DMS153 (cell line): ENCODE measurements at regions not wholly inside any gene's neighbourhood (a gene's known extent, or its start where the extent isn't known, plus 50 kb on each side); places are given as distances from the start of the nearest gene placed in this dataset.
"Not testable (repeated sequence)": the region's sequence is repeated elsewhere in the genome, so short reads cannot be mapped to it uniquely, and the experiment has no call there.

ENCODE experiments used
- DNase-seq: peaks from one replicate; lab custom pipeline; 2025; lab: John Stamatoyannopoulos, UW

DNA sequence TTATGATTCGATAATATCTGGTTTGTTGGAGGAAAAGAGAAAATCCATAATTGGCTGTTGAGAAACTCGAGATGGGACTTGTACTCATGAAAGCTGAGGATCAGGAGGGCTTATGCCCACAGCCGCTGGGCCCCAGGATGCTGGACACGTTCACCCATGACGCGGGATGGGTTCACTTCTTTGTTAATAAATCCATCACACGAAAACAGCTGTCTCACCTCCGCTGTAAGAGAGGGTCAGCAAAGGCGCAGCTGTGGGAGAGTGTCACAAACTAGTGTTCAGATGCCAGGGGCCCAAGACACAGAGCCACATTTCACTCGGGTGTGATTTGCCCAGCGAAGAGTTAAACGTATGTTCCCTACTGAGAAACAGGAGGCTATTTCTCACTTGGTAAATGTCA, 315.1 kb downstream of the THBS2 start:
- no peak for DNase-seq

DNA sequence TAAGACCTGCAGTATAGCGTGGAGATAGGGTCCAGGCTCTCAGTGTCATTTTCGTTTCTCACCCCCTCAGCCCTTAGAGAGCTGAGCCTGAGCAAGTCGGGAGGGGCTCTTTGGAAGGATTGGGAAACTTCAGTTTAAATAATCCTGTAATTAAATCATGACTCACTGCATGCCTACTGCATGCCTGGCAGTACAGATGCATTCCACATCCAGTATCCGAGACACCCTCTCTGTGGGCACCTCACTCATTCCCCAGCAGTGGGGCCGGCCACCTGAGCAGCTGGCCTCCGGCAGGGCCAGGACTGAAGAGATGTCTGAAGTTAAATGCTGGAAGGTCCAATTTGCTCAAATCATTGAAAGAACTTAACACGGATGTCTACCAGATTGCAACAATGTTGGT, 316.6 kb downstream of the THBS2 start:
- DNase-seq: no peak

DNA sequence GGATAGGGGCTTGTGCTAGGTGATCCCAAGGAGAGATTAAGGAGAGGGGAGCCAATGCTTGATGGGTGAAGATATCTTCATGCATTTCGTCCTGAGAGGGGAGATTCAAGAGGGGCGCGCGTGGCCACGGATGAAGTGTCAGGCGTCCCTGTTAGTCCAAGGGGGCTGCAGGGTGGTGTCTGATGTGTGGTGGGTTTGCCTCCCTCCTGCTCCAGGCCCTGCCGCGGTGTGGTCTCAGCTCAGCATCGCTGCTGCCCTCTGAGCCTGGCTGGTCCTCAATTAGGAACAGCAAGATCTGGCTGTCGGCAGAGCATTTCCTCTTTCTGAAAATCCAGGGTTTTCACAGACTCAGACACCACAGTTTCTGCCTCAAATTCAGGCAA, 318.0 kb downstream of the THBS2 start:
- no peak for DNase-seq

DNA sequence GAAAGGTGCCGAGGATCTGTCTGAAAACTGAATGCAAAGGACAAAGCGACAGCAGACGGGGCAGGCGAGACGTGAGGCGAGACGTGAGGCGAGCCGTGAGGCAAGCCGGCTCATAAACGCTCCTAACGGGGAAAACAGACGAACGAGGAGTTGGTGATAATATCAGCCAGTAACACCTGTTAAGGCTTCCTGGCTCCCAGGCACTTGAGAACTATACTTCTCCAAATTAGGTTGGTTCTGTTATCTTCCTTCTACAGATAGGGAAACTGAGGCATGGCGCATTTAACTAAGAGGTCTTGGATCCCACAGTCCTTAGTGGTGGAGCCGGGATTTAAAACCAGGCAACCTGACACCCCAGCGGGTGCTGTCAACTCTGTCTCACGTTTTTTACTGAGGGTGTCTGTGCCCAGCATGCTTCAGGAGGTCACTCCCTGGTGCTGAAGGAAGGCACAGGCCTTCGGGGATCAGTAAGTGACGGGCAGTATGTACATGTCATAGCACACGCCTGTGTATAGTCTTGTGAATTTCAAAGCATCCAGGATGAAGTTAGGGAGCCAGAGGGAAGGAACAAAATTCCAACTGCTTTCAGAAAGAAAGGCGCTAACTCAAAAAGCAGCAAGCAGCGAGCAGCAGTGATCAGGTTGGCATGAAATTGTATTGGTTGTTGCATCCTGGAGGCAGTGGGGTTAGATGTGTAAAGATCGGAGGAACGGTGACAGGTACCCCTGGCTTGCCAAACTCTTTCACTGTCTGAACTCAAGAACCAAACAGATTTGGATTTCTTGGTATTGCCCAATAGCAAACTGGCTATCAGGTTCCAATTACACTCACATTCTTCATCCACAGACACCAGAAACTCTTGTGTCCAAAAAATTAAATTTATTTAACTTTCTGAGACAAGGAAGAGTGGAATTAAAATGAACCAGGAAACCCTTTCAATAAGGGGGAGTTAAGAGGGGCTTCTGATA, 318.7 kb downstream of the THBS2 start:
- DNase-seq: no peak

DNA sequence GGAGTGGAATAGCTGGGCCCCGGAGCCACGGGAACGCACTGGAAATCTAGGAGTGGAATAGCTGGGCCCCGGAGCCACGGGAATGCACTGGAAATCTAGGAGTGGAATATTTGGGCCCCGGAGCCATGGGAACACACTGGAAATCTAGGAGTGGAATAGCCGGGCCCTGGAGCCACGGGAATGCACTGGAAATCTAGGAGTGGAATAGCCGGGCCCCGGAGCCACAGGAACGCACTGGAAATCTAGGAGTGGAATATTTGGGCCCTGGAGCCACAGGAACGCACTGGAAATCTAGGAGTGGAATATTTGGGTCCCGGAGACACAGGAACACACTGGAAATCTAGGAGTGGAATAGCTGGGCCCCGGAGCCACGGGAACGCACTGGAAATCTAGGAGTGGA, 321.5 kb downstream of the THBS2 start:
- not testable (repeated sequence) for DNase-seq

DNA sequence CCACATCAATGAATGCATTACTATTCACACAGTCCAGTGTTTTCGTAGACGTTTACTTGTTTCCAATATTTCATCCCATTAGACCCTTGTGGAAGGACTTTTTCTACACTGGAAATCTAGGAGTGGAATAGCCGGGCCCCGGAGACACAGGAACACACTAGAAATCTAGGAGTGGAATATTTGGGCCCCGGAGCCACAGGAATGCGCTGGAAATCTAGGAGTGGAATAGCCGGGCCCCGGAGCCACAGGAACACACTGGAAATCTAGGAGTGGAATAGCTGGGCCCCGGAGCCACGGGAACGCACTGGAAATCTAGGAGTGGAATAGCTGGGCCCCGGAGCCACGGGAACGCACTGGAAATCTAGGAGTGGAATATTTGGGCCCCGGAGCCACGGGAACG, 322.6 kb downstream of the THBS2 start:
- DNase-seq: not testable (repeated sequence)

DNA sequence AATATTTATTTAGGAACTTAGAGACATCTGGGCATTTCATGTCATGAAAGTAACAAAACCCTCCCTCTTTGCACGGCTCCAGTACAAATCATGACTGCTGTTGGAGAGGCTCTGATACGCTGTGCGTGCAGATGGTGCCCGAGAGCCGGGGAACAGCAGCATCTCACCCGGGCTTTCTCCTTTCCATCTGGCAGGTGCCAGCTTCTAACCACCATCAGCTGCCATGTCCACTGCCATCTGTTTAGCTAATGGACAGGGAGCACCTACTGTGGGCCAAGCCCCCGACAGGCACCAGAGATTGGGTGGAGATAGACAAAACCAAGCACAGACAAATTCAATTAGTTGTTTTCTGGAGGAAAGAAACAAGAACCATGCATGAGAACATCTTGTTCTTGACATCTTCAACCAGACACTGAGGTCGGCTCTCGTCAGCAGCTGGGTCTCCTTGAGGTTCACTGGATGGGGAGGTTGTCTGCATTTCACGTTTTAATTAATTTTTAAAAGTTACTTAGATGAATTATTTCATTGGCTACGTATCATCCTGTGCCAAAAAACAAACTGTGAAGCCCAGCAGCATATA, 323.7 kb downstream of the THBS2 start:
- DNase-seq: no peak

DNA sequence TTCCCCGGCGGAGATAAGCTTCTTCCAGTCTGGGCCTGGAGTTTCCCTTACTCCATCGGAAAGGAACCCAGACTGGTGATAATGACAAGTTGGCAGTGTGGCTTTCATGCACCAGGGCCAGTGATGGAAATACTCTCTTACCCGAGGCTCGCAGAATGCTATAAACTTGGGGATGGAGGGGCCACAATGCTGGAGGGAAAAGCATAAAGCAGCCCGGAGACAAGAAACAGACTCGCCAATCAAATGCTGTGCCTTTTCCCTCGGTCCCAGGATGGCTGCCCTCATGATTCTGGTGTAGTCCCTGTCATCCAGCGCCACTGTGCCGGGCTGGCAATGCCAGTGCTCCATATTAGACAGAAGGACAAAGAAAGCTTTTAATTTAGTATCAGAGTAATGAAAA, 325.6 kb downstream of the THBS2 start:
- no peak for DNase-seq

DNA sequence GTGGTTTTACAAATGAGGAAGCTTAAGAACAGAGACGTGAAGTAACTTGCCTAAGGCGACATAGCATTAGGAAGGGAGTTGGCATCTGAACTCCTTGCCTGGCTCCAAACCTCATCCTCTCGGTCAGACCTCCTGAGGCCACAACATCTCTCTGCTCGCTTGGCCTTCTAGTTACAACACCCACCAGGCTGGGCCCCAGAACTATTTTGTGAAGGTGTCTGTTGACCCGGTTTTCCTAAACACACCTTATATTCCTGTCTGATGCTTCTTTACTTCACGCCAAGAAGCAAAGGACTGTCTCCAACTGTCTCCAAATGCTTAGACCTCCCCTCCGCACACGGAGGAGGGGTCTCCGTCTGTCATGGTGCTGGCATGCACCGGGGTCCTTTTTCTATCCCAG, 326.6 kb downstream of the THBS2 start:
- no peak for DNase-seq

DNA sequence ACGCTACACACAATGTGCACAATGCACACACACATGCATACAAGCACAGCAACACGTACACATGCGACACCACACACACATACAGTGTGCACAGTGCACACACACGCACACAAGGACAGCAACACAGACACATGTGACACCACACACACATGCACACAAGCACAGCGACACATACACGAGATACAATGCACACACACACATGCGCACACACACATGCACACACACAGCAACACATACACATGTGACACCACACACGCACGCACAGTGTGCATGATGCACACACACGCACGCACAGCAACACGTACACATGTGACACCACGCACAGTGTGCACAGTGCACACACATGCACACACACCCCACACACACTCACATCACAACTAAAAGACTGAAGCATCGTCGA, 327.3 kb downstream of the THBS2 start:
- DNase-seq: no peak

DNA sequence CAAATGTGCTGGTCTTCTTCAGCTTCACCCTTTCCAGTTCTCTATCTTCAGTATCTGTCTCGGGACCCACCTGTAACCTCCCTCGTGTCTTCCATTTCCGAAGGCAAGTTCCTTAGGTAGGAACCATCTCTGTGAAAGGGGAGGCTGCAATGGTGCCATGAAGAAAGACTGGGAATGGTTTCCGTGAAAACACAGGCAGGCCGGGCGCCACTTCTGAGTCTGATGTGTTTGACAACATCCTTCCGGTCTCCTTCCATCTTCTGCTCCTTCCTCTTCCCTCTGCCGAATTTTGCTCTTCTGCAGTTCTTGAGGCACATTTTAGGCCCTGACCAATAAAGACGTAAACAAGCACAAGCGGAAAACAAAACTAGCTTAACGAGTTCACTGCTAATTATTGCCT, 328.0 kb downstream of the THBS2 start:
- DNase-seq: no peak

DNA sequence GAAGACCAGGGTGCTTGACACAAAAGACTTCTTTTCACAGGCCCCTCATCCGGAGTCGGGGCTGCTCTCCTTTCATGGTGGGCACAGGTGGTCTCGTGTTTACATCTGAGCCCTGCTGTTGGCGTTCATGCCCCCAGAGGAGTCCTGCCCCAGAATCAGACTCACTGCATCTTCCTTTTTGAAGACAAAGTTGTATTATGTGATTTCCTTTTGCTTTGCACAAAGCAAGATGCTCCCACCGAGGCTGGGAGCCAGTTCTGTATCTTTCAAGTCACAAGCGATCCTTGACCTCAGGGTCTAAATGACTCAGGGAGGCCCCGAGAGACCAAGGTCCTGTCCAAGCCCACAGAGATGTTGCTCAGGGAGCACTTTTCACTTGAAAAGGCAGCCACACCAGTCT, 330.5 kb downstream of the THBS2 start:
- no peak for DNase-seq

DNA sequence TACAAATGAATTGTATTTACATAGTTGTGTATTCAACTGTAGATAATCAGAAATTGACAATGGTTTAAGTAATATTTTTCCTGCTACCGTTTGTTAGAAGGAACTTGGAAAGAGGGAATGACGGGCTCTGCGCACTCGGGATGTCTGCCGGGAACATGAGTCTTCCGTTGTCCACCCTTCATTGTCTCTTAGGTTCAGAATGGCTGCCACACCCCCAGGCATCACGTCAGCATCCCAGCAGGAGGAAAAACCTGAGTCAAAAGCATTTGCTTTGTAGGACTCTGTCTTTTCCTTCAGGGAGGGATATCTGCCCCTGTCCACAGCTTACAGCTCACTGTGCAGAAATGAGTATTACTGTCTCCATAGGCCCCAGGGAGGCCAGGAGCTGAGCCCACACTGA, 331.2 kb downstream of the THBS2 start:
- no peak for DNase-seq

DNA sequence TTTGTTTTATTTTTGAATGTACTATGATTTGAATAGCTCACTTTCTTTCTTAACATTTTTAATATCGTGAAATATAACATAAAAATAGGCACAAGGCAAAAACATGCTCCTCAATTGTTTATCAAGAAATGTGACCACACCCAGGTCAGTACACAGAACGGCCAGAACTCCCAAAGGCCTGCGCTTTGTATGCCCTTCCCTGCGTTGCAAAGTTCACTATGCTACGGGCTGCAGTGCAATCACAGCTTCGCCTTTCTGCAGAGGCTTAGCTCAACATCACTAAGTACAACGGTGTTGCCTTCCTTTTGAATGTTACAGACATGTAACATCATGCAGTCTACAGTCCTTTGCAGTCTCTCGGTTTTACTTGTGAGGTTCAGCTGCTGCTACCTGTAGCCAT, 333.4 kb downstream of the THBS2 start:
- DNase-seq: no peak

DNA sequence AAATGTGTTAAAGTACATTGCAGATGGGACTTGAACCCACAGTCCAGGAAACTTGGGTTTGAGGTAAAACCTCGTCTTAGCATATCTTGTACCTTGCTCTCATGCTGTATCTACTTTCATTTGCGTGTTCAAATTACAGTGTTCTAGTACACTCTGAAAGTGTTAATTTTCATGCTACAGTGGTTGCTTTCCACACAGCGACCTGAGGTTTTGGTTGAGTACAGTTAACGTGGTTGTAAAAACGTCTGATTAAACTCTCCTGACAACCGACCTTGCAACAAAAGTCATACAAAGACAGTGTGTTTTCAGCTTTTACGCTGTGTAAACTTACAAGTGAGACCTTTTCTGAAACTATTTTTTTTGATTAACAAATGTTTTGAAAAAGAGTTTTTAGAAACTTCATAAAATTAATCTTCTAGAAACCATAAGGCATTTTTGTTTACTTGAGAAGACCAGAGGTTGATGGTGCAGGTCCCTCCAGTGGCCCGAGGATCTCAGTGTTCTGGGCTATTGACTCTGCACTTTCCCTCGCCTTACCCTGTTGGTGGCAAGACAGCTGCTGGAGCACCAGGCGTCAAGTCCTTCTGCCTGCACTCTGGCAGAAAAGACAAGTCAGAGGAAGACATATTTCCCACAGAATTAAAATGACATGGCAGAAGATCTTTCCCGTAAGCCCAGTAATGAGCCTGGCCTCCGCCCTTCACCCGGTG, 334.0 kb downstream of the THBS2 start:
- DNase-seq: no peak

DNA sequence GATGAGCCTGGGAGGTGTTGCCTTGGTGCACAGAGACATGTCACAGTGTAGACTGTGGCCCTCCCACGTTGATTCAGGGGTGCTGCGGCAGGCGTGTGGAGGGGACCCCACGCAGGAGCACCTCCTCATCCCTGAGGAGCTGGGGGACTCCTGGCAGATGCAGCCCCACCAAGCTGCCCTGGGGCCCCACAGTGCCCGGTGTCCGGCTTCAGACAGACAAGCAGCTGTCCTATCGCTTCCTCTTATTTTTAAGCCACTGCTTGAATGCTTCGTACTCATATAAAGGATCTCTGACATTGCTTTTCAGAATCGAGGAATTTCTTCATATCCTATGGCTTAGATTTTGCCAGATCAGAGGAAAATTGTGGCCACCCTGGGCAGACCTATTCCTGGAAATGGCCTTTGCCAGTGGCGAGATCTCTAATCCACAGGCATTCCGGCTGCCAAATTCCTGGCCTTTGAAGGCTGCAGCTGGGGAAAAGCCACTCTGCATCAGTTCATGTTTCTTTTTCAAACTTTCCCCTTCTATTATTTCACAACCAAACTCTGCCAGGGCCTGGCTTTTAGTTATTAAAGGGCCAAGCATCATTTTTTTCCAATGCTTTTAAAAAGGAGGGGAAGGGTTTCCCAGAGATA, 337.0 kb downstream of the THBS2 start:
- no peak for DNase-seq

DNA sequence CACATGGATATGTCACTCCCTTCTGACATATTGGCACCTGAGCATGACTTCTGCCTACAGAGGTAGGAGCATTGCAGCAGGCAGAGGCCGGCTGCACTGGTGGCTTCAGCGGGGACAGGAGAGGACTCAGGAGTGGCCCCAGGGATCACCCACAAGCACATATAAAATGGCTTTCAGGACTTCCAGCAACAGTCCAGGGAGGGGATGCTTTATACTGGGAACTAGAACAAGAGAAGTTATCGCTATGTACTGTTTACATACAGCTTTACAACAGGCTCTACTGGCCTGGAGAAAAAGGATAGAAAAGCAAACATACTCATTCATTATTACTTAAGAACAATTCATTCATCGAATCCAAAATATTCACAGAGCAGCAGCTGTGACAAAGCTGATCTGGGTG, 337.8 kb downstream of the THBS2 start:
- peak; percentile 33 for DNase-seq

DNA sequence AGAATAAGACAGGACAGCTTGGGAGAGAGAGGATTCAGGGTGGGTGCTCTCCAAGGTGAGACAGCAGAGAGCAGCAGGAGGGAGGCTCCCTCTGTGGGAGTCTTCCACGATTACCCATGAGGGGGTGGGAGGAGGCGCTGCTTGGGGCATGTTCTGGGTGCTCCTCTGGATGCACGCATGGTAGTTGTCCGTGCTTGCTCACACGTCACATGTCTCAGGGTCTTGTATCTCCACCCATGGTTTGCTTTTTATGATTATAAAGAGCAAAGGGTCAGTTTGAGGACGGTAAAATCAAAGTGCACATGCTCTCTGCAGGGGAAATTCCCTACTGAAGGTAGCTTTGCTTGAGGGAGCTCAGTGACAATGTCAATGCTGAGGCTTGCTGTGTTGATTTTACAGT, 338.4 kb downstream of the THBS2 start:
- no peak for DNase-seq

DNA sequence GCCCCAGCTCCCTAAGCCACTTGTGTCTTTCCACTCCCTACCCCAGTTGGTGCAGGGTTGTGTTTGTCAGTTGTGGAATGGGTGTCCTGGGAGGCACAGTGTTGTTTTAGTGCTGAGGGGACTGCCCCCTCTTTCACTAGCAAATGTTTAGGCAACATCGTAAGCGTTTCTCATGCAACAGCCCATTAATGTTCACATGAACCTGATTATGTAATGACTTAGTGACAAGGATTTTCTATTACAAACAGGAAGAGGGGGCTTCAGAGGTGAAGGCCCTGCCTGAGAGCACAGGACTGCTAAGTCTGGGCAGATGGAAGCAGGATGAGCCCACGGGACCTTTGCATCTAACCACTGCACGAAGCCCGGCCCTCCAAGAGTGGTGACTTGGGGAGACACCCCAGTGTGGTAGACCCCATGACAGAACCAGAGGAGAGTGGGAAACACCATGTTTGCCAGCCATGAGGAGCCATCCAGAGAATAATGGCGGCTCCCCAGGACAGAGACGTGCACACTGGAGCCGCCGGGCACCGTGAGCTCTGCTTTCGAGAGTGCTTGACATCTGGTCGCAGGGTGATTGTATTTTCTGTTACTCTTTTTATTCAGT, 339.7 kb downstream of the THBS2 start:
- no peak for DNase-seq

DNA sequence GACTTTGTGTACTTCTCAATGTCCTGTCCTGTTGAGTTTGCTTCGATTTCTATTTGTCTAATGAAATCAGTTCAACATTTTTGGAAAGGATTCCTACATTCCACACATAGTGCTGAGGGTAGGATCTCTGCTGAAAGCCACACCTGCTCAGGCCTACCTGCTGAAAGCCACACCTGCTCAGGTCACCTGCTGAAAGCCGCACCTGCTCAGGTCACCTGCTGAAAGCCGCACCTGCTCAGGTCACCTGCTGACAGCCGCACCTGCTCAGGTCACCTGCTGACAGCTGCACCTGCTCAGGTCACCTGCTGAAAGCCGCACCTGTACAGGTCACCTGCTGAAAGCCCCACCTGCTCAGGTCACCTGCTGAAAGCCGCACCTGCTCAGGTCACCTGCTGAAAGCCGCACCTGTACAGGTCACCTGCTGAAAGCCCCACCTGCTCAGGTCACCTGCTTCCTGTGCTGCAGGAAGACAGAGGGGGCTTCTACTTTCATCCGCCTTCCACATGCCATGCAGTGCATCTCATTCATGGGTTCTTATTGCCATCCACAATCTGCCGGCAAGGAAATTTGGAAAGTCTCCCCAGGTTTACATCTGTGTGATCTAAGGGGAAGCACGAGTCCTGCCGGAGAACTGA, 340.3 kb downstream of the THBS2 start:
- peak; percentile 48 for DNase-seq

DNA sequence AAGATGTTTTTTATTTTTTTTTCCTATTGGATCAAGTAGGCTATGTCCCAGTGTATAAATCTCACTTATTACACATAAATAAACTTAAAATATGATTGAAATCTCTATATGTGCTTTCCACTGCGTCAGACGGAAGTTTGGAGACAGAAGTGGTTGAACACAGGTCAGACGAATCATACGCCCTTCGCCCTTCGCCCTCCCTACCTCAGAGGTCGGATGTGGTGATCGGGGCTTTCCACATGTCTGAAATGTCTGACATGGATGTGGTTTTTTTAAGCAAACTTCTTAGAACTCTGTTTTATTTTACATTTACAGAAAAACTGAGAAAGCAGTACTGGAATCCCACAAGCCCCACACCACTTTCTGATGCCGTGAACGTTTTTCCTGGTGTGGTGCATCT, 344.4 kb downstream of the THBS2 start:
- DNase-seq: no peak

DNA sequence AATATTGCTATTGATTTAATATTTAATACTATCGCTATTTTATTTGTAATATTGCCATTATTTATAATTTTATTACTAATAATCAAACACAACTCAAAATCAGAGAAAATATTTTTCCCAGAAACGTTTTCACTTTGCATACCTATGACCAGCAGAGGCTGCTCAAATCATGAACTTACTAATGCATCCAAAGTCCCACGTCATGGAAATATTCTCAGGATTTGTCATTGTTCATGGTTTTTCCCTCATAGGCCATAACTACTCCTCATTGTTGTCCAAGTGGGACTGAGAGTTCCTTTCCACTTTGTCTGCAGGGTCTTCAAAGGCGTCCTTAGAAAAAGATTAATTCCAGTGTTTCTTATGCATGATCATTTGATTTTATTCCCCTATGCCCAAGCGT, 344.8 kb downstream of the THBS2 start:
- DNase-seq: no peak
